ENCODE measurements at regions not wholly inside any gene's neighbourhood (a gene's known extent, or its start where the extent isn't known, plus 50 kb on each side); places are given as distances from the start of the nearest gene placed in this dataset.
A peak's percentile ranks its signal among the peaks of the same experiment; 100 is the strongest.

DNA sequence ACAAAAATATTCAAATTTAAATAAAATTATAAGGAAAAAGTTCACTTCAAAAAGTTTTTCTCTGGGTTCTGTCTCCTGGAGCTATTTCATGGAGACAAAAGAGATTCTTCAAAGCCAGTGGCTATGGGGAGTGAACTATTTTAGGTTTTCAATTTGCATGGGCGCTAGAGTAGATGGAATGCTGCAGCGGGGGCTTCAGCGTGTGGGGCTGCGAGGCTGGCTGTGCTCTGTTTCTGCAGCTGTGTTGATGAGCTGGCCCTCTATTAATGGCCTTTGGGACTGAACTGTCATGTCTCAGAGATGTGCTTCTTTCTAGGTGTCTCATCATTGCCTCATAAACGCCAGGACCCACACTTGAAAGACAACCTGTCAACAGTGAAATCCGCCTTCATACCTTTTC lies 108.4 kb upstream of the NPY start:
- TF ChIP-seq, protein P1, sequence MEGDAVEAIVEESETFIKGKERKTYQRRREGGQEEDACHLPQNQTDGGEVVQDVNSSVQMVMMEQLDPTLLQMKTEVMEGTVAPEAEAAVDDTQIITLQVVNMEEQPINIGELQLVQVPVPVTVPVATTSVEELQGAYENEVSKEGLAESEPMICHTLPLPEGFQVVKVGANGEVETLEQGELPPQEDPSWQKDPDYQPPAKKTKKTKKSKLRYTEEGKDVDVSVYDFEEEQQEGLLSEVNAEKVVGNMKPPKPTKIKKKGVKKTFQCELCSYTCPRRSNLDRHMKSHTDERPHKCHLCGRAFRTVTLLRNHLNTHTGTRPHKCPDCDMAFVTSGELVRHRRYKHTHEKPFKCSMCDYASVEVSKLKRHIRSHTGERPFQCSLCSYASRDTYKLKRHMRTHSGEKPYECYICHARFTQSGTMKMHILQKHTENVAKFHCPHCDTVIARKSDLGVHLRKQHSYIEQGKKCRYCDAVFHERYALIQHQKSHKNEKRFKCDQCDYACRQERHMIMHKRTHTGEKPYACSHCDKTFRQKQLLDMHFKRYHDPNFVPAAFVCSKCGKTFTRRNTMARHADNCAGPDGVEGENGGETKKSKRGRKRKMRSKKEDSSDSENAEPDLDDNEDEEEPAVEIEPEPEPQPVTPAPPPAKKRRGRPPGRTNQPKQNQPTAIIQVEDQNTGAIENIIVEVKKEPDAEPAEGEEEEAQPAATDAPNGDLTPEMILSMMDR (IDR thresholded peaks at IDR 0.05), result no peak
- no peaks in the 10 kb centered on the region for H3K4me1 ChIP-seq
- no peaks in the 10 kb centered on the region for H3K36me3 ChIP-seq
- no peaks in the 10 kb centered on the region for H3K27me3 ChIP-seq
- H3K9me3 ChIP-seq, result no peaks in the 10 kb centered on the region
- intact Hi-C loops (cut with DNase I), result no loop called here
- H3K27ac ChIP-seq, result no peak overlapping the region
- H3K4me3 ChIP-seq, result no peak overlapping the region
- DNase-seq (no peak), ATAC-seq (no peak)

DNA sequence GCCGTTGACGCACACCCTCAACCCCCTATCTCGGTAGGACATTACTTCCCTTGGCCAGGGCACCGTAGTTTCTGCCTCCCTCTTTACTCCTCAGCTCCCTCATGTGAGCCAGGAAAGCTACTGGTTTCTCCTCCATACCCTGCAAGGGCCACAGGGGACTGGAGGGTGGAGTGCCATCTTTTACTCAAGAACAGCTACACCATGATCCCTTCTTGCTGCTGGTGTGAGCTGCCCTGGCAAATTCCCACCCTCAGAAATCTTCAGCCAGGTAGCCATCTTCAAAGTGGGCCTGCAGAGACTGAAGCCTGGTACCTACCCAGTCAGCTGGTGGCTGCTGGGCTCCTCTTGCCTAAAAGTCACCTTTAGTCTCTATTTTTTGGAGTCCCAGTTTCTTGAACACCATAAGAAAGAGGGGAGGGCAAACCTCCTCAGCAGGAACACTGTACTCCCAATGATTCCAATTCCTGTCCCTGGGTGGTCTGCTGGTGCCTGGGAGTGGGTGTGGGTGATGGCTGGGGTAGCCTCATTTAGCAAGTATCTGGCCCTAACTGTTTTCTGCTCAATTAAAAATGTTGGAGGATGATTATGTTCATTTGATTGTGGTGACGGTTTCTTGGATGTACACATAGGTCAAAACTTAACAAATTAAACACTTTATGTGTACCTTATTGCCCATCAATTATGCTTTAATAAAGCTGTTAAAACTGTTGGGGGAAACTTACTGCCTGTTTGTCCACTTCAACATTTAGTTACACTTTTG lies 105.0 kb upstream of the NPY start:
- Histone ChIP-seq H3K4me3 (no peak overlapping the region), H3K27me3 (no peaks in the 10 kb centered on the region), H3K9me3 (no peaks in the 10 kb centered on the region), H3K4me1 (no peaks in the 10 kb centered on the region), H3K27ac (no peak overlapping the region), H3K36me3 (no peaks in the 10 kb centered on the region)
- ATAC-seq (no peak), DNase-seq (no peak)
- TF ChIP-seq, protein P1 (IDR thresholded peaks at IDR 0.05), result no peak
- intact Hi-C loops (cut with DNase I), result no loop called here

DNA sequence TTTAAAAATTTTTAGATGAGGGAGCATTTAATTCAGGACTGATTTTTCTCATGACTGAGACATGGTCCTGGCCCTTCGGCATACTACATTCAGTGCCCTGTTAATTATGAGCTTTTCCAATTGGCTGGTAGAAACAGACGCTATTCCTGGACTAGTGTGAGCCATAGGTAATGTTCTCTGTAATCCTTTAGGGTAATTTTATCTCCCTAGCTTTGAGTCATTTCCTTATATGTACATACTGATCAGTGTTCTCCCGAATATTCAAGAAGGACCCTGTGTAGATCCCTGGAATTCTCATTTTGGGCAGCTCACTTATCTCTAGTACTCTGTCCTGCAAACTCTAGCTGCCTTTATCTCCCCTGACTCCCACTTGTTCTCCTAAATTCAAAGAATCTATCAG lies 92.6 kb upstream of the NPY start:
- TF ChIP-seq, protein P1 (IDR thresholded peaks at IDR 0.05), result no peak
- ATAC-seq (no peak), DNase-seq (no peak)
- no peaks in the 10 kb centered on the region for H3K36me3 ChIP-seq
- no peak overlapping the region for H3K27ac ChIP-seq
- intact Hi-C loops (cut with DNase I), result no loop called here
- no peaks in the 10 kb centered on the region for H3K9me3 ChIP-seq
- no peaks in the 10 kb centered on the region for H3K4me1 ChIP-seq
- no peaks in the 10 kb centered on the region for H3K27me3 ChIP-seq
- no peak overlapping the region for H3K4me3 ChIP-seq

DNA sequence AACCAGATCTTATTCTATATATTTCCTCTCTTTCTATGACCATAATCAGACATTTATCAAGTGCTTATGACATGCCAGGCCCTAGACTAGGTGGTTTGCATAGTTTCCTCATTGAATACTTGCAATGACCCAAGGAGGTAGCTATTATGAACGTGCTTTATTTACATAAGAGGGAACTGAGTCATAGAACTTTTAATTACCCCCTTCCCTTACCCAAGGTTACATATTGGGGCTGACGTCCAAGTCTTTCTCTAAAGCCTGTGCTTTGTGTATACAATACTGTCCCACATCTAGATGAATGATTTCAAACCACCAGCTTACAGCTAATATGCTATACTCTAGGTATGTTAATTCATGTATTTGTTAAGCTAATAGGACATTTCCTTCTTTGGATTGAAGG lies 91.9 kb upstream of the NPY start:
- H3K36me3 ChIP-seq, result no peaks in the 10 kb centered on the region
- intact Hi-C loops (cut with DNase I), result no loop called here
- no peak overlapping the region for H3K27ac ChIP-seq
- no peaks in the 10 kb centered on the region for H3K27me3 ChIP-seq
- H3K9me3 ChIP-seq, result no peaks in the 10 kb centered on the region
- no peak for DNase-seq
- TF ChIP-seq, protein P1 (IDR thresholded peaks at IDR 0.05), result no peak
- no peak overlapping the region for H3K4me3 ChIP-seq
- H3K4me1 ChIP-seq, result no peaks in the 10 kb centered on the region
- no peak for ATAC-seq

DNA sequence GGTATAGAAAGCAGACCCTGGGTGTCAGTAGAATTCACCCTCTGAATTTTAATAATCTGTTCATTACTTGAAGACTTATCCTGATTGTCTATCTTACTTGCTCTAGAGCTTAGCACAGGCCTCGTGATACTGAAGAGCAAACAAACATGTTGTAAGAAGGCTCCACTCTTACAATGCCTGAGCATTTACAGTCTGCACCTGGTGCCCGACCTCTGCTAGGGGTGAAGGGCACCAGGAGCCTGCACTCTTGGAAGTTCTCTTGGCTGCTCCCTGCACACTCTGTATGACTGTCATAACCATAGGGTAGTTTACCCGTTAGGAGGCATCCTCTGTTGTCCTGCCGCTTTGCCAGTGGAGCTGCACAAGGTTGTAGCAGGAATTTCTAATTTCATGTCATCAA lies 91.3 kb upstream of the NPY start:
- no peak for DNase-seq
- TF ChIP-seq, protein P1 (IDR thresholded peaks at IDR 0.05), result no peak
- peak; percentile 66 for ATAC-seq
- Histone ChIP-seq H3K4me3 (no peak overlapping the region), H3K27me3 (no peaks in the 10 kb centered on the region), H3K4me1 (no peaks in the 10 kb centered on the region), H3K27ac (no peak overlapping the region), H3K9me3 (no peaks in the 10 kb centered on the region), H3K36me3 (no peaks in the 10 kb centered on the region)
- intact Hi-C loops (cut with DNase I), result no loop called here

DNA sequence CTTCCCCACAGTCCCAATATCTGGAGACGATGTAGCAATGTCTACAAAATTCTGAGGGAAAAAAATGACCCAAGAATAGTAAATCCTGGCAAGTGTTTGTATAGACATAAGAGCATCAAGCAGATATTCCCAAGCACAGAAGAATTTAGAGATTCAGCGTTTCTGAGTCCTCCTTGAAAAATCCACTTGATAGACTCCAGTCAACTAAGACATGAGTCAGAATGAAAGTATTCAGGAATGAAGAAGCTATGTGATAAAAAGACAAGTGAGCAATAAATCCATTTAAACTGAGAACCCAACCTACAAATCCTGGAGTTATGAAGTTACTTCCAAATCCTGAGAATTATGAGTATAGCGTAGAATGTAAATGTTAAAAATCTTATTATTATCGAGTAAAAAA lies 86.1 kb upstream of the NPY start:
- ATAC-seq (no peak), DNase-seq (no peak)
- Histone ChIP-seq H3K27me3 (no peaks in the 10 kb centered on the region), H3K9me3 (no peaks in the 10 kb centered on the region), H3K4me3 (no peak overlapping the region), H3K27ac (no peak overlapping the region), H3K36me3 (no peaks in the 10 kb centered on the region), H3K4me1 (no peaks in the 10 kb centered on the region)
- TF ChIP-seq, protein P1 (IDR thresholded peaks at IDR 0.05), result no peak
- intact Hi-C loops (cut with DNase I), result no loop called here

All from upper lobe of right lung (tissue), 1 donor.